SK-N-SH treated with all-trans-retinoic acid at 6 μM for 48 hours (cell line): ENCODE measurements at regions not wholly inside any gene's neighbourhood (a gene's known extent, or its start where the extent isn't known, plus 50 kb on each side); places are given as distances from the start of the nearest gene placed in this dataset.

Experiments used
- ATAC-seq: fragments of 200-7000 bp; cut with Tn5 transposase; 3 replicates; pipeline ENCODE4 v1.9.1; 2020; ENCODE audit warnings: mild to moderate bottlenecking, moderate library complexity
- ARNTL ChIP-seq: fragments of 450-650 bp; formaldehyde crosslinking; IDR thresholded peaks from 2 replicates; pipeline ENCODE4 v1.5.0; 2020; ENCODE audit warnings: low read depth, mild to moderate bottlenecking, moderate library complexity, borderline replicate concordance
- BACH2 ChIP-seq: fragments of 250-450 bp; sonication (Bioruptor Pico); IDR thresholded peaks from 2 replicates; pipeline ENCODE4 v1.9.0; 2021; ENCODE audit warnings: mild to moderate bottlenecking, borderline replicate concordance
- CREB5 ChIP-seq: fragments of 250-450 bp; sonication (Bioruptor Pico); IDR thresholded peaks from 2 replicates; pipeline ENCODE4 v1.5.1; 2020; ENCODE audit warnings: low read depth, mild to moderate bottlenecking, moderate library complexity
- CSDC2 ChIP-seq: fragments of 250-450 bp; sonication (Bioruptor Pico); IDR thresholded peaks from 2 replicates; pipeline ENCODE4 v1.5.0; 2020; ENCODE audit warnings: mild to moderate bottlenecking, moderate library complexity
- CSRNP3 ChIP-seq: fragments of 250-450 bp; sonication (Bioruptor Pico); IDR thresholded peaks from 2 replicates; pipeline ENCODE4 v1.5.1; 2021; ENCODE audit warnings: mild to moderate bottlenecking, moderate library complexity
- ESRRG ChIP-seq: fragments of 250-450 bp; sonication (Bioruptor Pico); IDR thresholded peaks from 2 replicates; pipeline ENCODE4 v1.6.1; 2021; ENCODE audit warnings: mild to moderate bottlenecking
- ISL1 ChIP-seq: fragments of 250-450 bp; sonication (Bioruptor Pico); IDR thresholded peaks from 2 replicates; pipeline ENCODE4 v2.1.2; 2022; ENCODE audit warnings: mild to moderate bottlenecking, moderate library complexity
- OSR1 ChIP-seq: fragments of 250-450 bp; sonication (Bioruptor Pico); IDR thresholded peaks from 2 replicates; pipeline ENCODE4 v1.8.0; 2022; ENCODE audit warnings: moderate library complexity, mild to moderate bottlenecking, inconsistent platforms
- PATZ1 ChIP-seq: fragments of 250-450 bp; sonication (Bioruptor Pico); IDR thresholded peaks from 2 replicates; pipeline ENCODE4 v1.8.0; 2020; ENCODE audit warnings: mild to moderate bottlenecking, moderate library complexity, borderline replicate concordance
- POU6F1 ChIP-seq: fragments of 250-450 bp; sonication (Bioruptor Pico); IDR thresholded peaks from 2 replicates; pipeline ENCODE4 v1.8.0; 2021; ENCODE audit warnings: low read depth, mild to moderate bottlenecking, moderate library complexity, borderline replicate concordance
- PPARA ChIP-seq: fragments of 250-450 bp; sonication (Bioruptor Pico); IDR thresholded peaks from 2 replicates; pipeline ENCODE4 v1.5.0; 2020; ENCODE audit warnings: mild to moderate bottlenecking, borderline replicate concordance
- RARB ChIP-seq: fragments of 250-450 bp; sonication (Bioruptor Pico); IDR thresholded peaks from 2 replicates; pipeline ENCODE4 v1.8.0; 2021; ENCODE audit warnings: mild to moderate bottlenecking, moderate library complexity
- SNAI2 ChIP-seq: fragments of 250-450 bp; sonication (Bioruptor Pico); IDR thresholded peaks from 2 replicates; pipeline ENCODE4 v1.5.0; 2020; ENCODE audit warnings: mild to moderate bottlenecking, moderate library complexity
- TCF4 ChIP-seq: fragments of 250-450 bp; sonication (Bioruptor Pico); IDR thresholded peaks from 2 replicates; pipeline ENCODE4 v1.8.0; 2021; ENCODE audit warnings: mild to moderate bottlenecking, moderate library complexity, borderline replicate concordance
- TOX ChIP-seq: fragments of 250-450 bp; sonication (Bioruptor Pico); IDR thresholded peaks from 2 replicates; pipeline ENCODE4 v1.8.0; 2021; ENCODE audit warnings: mild to moderate bottlenecking, moderate library complexity, borderline replicate concordance
- ZFP3 ChIP-seq: fragments of 250-450 bp; sonication (Bioruptor Pico); IDR thresholded peaks from 2 replicates; pipeline ENCODE4 v1.5.0; 2020; ENCODE audit warnings: mild to moderate bottlenecking, moderate library complexity
- ZNF565 ChIP-seq: fragments of 450-650 bp; formaldehyde crosslinking; conservative IDR thresholded peaks from 2 replicates; pipeline ENCODE4 v1.5.0; 2020; ENCODE audit warnings: low read depth, mild to moderate bottlenecking, moderate library complexity
- ZNF8 ChIP-seq: fragments of 450-650 bp; formaldehyde crosslinking; IDR thresholded peaks from 2 replicates; pipeline ENCODE4 v1.5.0; 2020; ENCODE audit warnings: mild to moderate bottlenecking, moderate library complexity

GRCh38 chr12:13455778-13456144 lies 259.2 kb downstream of the EMP1 start:
- no peak for ATAC-seq
- TF ChIP-seq CSDC2 (CRISPR knock-in tag), result no peak
- no peak for TF ChIP-seq BACH2 (CRISPR knock-in tag)
- TF ChIP-seq CSRNP3 (CRISPR knock-in tag), result no peak
- no peak for TF ChIP-seq POU6F1 (CRISPR knock-in tag)
- no peak for TF ChIP-seq ZNF565 (CRISPR knock-in tag)

DNA sequence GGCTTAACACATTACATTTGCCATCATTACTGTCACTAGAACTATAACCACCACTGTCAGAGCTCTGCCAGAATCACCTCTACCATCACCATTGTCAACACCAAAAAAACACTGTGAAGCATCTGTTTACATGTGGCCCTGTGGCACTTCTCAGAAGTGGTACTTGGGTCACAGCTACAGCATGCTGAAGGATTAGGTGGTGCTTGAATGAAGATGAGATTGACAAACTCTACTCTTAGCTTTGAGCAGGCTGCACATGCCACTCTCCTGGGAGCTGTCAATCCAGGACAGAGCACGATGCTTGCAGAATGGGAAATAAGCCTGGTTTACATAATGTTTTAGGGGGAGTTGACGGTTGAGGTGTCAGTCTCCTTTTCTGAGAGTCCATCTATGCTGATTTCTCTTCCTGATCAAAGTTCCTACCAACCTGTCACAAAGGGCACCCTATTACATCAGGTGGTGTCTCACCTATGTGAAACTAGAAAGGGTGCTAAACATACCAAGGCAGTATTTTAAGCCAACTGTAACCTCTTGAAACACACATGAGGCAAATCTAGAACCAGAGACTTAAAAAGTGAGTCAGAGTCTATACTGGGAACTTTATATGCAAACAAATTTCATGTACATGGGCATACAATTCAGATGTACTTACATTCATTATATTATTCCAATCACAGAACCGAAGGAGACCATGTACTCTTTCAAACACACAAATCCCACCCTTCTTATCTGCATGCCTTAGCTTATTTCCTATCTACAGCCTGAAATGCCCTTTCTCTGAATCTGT lies 258.7 kb downstream of the EMP1 start:
- TF ChIP-seq PATZ1 (CRISPR knock-in tag) (no peak), ARNTL (no peak), ISL1 (CRISPR knock-in tag) (no peak), OSR1 (no peak), BACH2 (CRISPR knock-in tag) (no peak), POU6F1 (CRISPR knock-in tag) (no peak), CSDC2 (CRISPR knock-in tag) (no peak), ZNF565 (CRISPR knock-in tag) (no peak), TOX (CRISPR knock-in tag) (no peak), RARB (CRISPR knock-in tag) (no peak), PPARA (no peak)

DNA sequence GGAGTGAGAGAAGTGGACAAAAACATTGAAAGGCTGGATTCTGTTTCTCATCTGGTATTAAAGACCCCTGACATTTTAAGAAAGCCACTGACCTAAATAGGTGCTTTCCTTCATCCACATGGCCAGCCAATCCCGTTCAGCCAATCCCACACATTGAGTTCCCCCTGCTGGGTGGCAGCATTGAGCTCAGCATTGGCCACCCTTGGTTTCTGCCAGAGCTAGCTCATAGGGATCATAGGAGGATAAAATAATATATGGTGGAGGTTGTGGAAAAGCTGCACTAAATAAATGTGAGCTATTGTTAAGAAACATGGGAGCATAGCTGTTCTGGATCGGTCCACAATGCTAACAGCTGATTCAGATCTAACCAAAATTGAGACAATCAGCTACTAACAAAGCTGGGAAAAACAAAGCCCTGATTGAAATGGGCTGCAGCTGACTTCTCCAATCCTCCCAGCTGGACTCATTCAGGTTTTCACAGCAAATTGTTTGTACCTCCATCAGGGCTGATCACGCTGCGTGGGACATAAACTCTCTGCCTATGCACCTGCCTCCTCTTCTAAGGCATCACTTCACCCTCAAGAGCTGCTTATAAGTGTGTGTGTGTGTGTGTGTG lies 256.5 kb downstream of the EMP1 start:
- ATAC-seq, result no peak
- TF ChIP-seq ESRRG, result no peak
- TF ChIP-seq ZNF8 (CRISPR knock-in tag), result no peak
- TF ChIP-seq PPARA, result no peak
- no peak for TF ChIP-seq TCF4 (CRISPR knock-in tag)
- no peak for TF ChIP-seq SNAI2 (CRISPR knock-in tag)
- TF ChIP-seq PATZ1 (CRISPR knock-in tag), result no peak
- no peak for TF ChIP-seq CSDC2 (CRISPR knock-in tag)
- no peak for TF ChIP-seq ZFP3 (CRISPR knock-in tag)
- no peak for TF ChIP-seq CREB5 (CRISPR knock-in tag)
- TF ChIP-seq BACH2 (CRISPR knock-in tag), result no peak
- TF ChIP-seq POU6F1 (CRISPR knock-in tag), result no peak
- no peak for TF ChIP-seq TOX (CRISPR knock-in tag)
- TF ChIP-seq, all 23 proteins: peak for 0

More for the DNA sequence above, 258.7 kb downstream of the EMP1 start:
- ATAC-seq, result no peak
